Fibroblast of villous mesenchyme (primary cell): ENCODE measurements at regions not wholly inside any gene's neighbourhood (a gene's known extent, or its start where the extent isn't known, plus 50 kb on each side); places are given as distances from the start of the nearest gene placed in this dataset.
A peak's percentile ranks its signal among the peaks of the same experiment; 100 is the strongest.

Experiments
- DNase-seq: peaks from one replicate; pipeline ENCODE4 v3.0.0-alpha.2; 2010; ENCODE audit warnings: low read depth
- H3K4me3 ChIP-seq: 2 replicates; pipeline ENCODE4 v1.5.1; 2011; ENCODE audit warnings: low read depth, mild to moderate bottlenecking, low read length
- TF ChIP-seq, protein P1 (sequence below): IDR thresholded peaks from 2 replicates; pipeline ENCODE4 v1.5.1; 2012; ENCODE audit warnings: low read depth, mild to moderate bottlenecking, low read length; ENCODE audit not compliant: insufficient read depth

- no peak for DNase-seq
- no peak overlapping the region for H3K4me3 ChIP-seq
- TF ChIP-seq, protein P1, sequence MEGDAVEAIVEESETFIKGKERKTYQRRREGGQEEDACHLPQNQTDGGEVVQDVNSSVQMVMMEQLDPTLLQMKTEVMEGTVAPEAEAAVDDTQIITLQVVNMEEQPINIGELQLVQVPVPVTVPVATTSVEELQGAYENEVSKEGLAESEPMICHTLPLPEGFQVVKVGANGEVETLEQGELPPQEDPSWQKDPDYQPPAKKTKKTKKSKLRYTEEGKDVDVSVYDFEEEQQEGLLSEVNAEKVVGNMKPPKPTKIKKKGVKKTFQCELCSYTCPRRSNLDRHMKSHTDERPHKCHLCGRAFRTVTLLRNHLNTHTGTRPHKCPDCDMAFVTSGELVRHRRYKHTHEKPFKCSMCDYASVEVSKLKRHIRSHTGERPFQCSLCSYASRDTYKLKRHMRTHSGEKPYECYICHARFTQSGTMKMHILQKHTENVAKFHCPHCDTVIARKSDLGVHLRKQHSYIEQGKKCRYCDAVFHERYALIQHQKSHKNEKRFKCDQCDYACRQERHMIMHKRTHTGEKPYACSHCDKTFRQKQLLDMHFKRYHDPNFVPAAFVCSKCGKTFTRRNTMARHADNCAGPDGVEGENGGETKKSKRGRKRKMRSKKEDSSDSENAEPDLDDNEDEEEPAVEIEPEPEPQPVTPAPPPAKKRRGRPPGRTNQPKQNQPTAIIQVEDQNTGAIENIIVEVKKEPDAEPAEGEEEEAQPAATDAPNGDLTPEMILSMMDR = no peak
Measured at GRCh38 chr6:71394926-71395325, 106.3 kb downstream of the OGFRL1 start.

GRCh38 chr6:71395731-71396409 lies 107.3 kb downstream of the OGFRL1 start:
- DNase-seq = no peak
- TF ChIP-seq, protein P1 = no peak

DNA sequence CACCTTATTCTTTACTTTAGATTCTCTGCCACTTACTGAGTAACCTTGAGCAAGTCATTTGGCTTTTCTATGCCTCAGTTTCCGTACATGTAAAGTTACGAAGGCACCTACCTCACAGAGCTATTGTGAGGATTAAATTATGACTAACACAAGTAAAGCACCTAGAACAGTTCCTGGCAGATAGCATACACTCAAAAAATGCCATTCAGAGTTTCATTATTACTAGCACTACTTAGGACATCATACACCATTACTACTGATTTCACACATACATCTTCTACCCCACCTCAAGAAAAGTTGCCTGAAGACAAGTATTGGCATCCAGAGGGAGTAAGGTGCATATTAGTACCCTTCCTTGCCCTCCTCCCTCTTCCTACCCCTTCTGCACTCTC lies 107.8 kb downstream of the OGFRL1 start:
- TF ChIP-seq, protein P1 = no peak
- DNase-seq = no peak
- H3K4me3 ChIP-seq = no peak overlapping the region

More at GRCh38 chr6:71395731-71396409, 107.3 kb downstream of the OGFRL1 start:
- H3K4me3 ChIP-seq = no peak overlapping the region

GRCh38 chr6:71399279-71399678 lies 110.7 kb downstream of the OGFRL1 start:
- TF ChIP-seq, protein P1 = no peak
- no peak overlapping the region for H3K4me3 ChIP-seq
- DNase-seq = no peak

- DNase-seq = no peak
- H3K4me3 ChIP-seq = no peak overlapping the region
- TF ChIP-seq, protein P1 = no peak
Measured at GRCh38 chr6:71400852-71401251, 112.2 kb downstream of the OGFRL1 start.

- H3K4me3 ChIP-seq = no peak overlapping the region
- TF ChIP-seq, protein P1 = no peak
- no peak for DNase-seq
Measured at GRCh38 chr6:71402096-71402495, 113.5 kb downstream of the OGFRL1 start.

GRCh38 chr6:71403422-71404134 lies 115.0 kb downstream of the OGFRL1 start:
- no peak for DNase-seq
- peak overlapping the region; percentile 1 for H3K4me3 ChIP-seq

More at GRCh38 chr6:71403422-71404134, 115.0 kb downstream of the OGFRL1 start:
- TF ChIP-seq, protein P1 = no peak
